Left cardiac atrium (tissue), 4 donors: ENCODE measurements at regions not wholly inside any gene's neighbourhood (a gene's known extent, or its start where the extent isn't known, plus 50 kb on each side); places are given as distances from the start of the nearest gene placed in this dataset.
A peak's percentile ranks its signal among the peaks of the same experiment; 100 is the strongest.
"Not testable (repeated sequence)": the region's sequence is repeated elsewhere in the genome, so short reads cannot be mapped to it uniquely, and the experiment has no call there.

Experiments used
- ATAC-seq, 2 donors: fragments of 200-7000 bp; cut with Tn5 transposase; one replicate each; pipeline ENCODE4 v1.9.1; 2020; ENCODE audit warnings: mild to moderate bottlenecking in 2 of 2, moderate library complexity in 2 of 2
- DNase-seq: peaks from one replicate; pipeline ENCODE4 v3.0.0-alpha.2; 2020
- intact Hi-C, 2 donors: fragments of 100-400 bp; cut with DNase I; formaldehyde crosslinking; loops; one replicate each; pipeline versions ENCODE4 v1.14.1 to v1.15.1; 2022 to 2023
- donor health status: DM: no; HTN: yes; CAD: no.
- donor health status: DM: no; HTN: yes; CAD: no; lungs with severe emphysema.
- donor health status: DM: yes; HTN: yes; CAD: no.
- donor health status: Dilated cardiomyopathy.

GRCh38 chr2:237227592-237228280, 142.0 kb downstream of the COPS8 start:
- ATAC-seq, result peak in 1 of 2 donors; percentile 20
- no peak for DNase-seq
- intact Hi-C loops, result no loop called here

DNA sequence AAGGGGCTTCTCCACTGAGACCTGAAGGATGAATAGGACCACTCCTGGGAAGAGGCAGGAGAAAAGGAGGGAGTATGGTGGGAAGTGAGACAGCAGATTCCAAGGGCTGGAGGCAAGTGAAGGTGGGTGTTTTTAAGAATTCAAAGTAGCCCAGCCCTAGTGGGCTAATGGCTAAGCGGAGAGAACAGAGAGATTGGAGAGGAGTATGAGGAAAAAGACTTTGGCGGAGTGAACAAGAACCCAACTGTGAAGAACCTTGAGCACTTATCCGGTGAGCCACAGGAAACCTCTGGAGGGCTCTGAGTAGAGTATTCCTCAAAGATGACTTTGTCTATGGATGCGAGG, 142.6 kb downstream of the COPS8 start:
- no peak for DNase-seq
- ATAC-seq, result no peak
- intact Hi-C loops, result no loop called here

GRCh38 chr2:237229905-237230304, 144.2 kb downstream of the COPS8 start:
- no peak for ATAC-seq

GRCh38 chr2:237230355-237230754, 144.7 kb downstream of the COPS8 start:
- DNase-seq (no peak), ATAC-seq (no peak)
- intact Hi-C loops, result no loop called here

More at GRCh38 chr2:237229905-237230304, 144.2 kb downstream of the COPS8 start:
- intact Hi-C loops, result no loop called here
- no peak for DNase-seq

- intact Hi-C loops, result no loop called here
- ATAC-seq (peak in 1 of 2 donors; percentile 83), DNase-seq (peak; percentile 59)
Observed at GRCh38 chr2:237231593-237231992, 145.9 kb downstream of the COPS8 start.

- DNase-seq, result no peak
- ATAC-seq, result peak in 1 of 2 donors; percentile 5
- intact Hi-C loops, result no loop called here
Observed at GRCh38 chr2:237232166-237232565, 146.5 kb downstream of the COPS8 start.

DNA sequence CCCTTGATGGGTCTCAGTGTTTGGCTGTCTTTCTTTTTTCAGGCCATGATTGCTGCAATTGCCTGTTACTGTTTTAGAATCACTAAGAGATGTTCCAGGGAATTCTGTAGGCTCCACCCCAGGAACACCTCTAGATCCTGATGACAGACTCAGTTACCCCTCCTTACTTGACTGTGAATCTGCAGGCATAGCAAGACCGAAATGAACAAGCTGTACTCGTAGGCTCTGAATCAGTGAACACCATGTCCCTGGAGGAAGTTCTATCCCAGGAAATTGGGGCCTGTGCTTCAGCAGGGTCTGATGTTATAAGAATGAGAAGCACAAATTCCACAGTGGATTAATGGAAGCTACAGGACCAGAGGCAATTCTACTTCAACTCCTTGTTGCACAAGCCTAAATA, 148.6 kb downstream of the COPS8 start:
- no peak for DNase-seq
- intact Hi-C loops, result loop anchor here in 1 of 2 donors (2.0 kb wide), 1 partner anchor 57 kb away; no protein-coding TSS in a partner anchor
- ATAC-seq, result peak; percentile 6 to 15

- intact Hi-C loops, result loop anchor here in 1 of 2 donors (2.0 kb wide), 1 partner anchor 55 kb away; no protein-coding TSS in a partner anchor
- peak; percentile 59 for DNase-seq
- peak; percentile 88 to 93 for ATAC-seq
Observed at GRCh38 chr2:237235383-237236095, 149.8 kb downstream of the COPS8 start.

GRCh38 chr2:237236188-237236587, 150.5 kb downstream of the COPS8 start:
- no peak for ATAC-seq
- intact Hi-C loops, result no loop called here
- DNase-seq, result no peak

- intact Hi-C loops, result no loop called here
- no peak for DNase-seq
- no peak for ATAC-seq
Observed at GRCh38 chr2:237238249-237238648, 152.6 kb downstream of the COPS8 start.

GRCh38 chr2:237240252-237240651, 154.6 kb downstream of the COPS8 start:
- ATAC-seq (no peak), DNase-seq (no peak)
- intact Hi-C loops, result no loop called here

DNA sequence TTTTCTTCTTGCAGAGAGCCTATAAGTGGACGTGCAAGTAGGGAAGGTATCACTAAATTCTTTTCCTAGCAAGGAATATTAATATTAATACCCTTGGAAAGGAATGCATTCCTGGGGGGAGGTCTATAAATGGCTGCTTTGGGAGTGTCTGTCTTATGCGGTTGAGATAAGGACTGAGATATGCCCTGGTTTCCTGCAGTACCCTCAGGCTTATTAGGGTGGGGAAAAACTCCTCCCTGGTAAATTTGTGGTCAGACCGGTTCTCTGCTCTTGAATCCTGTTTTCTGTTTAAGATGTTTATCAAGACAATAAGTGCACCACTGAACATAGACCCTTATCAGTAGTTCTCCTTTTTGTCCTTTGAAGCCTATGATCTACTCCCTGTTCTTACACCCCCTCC, 155.2 kb downstream of the COPS8 start:
- ATAC-seq, intact Hi-C loops: not testable (repeated sequence)

GRCh38 chr2:237242091-237242536, 156.4 kb downstream of the COPS8 start:
- no peak for DNase-seq
- peak; percentile 27 to 63 for ATAC-seq
- intact Hi-C loops, result no loop called here

More for the DNA sequence above, 155.2 kb downstream of the COPS8 start:
- not testable (repeated sequence) for DNase-seq

GRCh38 chr2:237243487-237243886, 157.8 kb downstream of the COPS8 start:
- intact Hi-C loops, result no loop called here
- no peak for DNase-seq
- no peak for ATAC-seq

DNA sequence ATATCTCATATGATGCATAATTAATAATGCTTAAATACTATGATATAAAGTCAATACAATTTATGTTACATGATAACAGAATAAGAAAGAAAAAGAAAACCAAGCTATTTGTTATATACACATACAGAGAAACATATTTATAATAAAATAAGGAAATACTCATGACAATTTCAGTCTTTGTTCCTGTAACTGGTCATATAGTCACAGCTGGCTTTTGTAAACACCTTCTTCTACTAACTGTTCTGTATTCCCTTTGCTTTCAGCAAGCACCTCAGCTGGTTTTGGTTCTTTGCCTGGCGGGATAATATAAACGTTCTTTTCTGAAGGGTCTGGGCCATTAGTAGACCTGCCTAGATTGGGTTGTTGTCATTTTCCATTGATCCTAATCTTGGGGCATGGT, 158.5 kb downstream of the COPS8 start:
- DNase-seq, result no peak
- no peak for ATAC-seq
- intact Hi-C loops, result no loop called here

- ATAC-seq, result peak; percentile 47 to 83
- no peak for DNase-seq
- intact Hi-C loops, result no loop called here
Observed at GRCh38 chr2:237244976-237245646, 159.4 kb downstream of the COPS8 start.

DNA sequence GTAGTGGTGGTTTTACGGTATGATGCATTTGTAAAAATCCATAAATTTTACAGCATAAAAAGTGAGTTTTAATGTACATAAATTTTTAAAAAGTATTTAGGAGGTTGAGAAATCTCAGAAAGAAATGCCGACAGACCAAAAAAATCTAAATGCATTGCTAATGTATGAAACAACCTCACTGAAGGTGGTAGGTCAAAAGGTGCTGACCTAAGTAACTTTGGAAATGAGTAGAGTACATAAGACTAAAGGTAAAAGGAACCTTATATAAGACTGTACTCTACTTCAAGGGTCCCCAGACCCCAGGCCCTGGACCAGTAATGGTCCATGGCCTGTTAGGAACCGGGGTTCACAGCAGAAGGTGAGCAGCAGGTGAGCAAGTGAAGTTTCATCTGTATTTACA, 163.4 kb downstream of the COL6A3 start:
- intact Hi-C loops, result no loop called here

DNA sequence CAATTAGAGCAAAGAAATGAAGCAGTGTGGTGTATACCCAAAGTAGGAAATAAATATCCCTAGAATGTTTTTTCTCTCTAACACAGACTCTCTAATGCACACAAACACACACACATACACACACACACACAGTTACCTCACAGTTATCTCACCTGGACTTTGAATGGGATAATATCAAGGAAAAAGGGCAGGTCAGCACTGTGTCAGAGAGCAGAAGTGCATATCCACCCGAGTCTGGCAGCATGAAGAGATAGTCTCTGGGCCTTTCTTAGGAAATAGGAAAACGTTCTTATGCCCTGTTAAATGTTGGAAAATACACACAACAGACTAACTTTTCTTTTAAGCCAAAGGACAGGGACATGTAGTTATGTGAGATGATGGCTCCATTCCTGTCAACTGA, 162.0 kb downstream of the COL6A3 start:
- ATAC-seq (no peak), DNase-seq (no peak)
- intact Hi-C loops, result no loop called here

More for the DNA sequence above, 163.4 kb downstream of the COL6A3 start:
- ATAC-seq (no peak), DNase-seq (no peak)

- no peak for ATAC-seq
- no peak for DNase-seq
- intact Hi-C loops, result no loop called here
Observed at GRCh38 chr2:237253046-237253702, 160.8 kb downstream of the COL6A3 start.
